ENCODE measurements at regions not wholly inside any gene's neighbourhood (a gene's known extent, or its start where the extent isn't known, plus 50 kb on each side); places are given as distances from the start of the nearest gene placed in this dataset.

GRCh38 chr7:46705386-46706255 is 784.5 kb upstream of the IGFBP3 start:
- Histone ChIP-seq H3K9me3 (ENCODE audit: control insufficient read depth in 4 of 4, low read length in 3 of 4) (no peaks in the 10 kb centered on the region), H3K4me3 (ENCODE audit: low read depth in 1 of 3, low read length in 3 of 3) (no peak overlapping the region), H3K4me1 (ENCODE audit: control insufficient read depth in 4 of 4, insufficient read depth in 4 of 4, low read length in 3 of 4) (peaks cover 2 to 20% (median 13%) of the 10 kb centered on the region in 4 donors), H3K27me3 (ENCODE audit: control insufficient read depth in 4 of 4, insufficient read depth in 4 of 4, low read length in 3 of 4) (no peaks in the 10 kb centered on the region), H3K36me3 (ENCODE audit: control insufficient read depth in 4 of 4, insufficient read depth in 3 of 4, low read depth in 1 of 4, low read length in 3 of 4) (no peaks in the 10 kb centered on the region), H3K9ac (ENCODE audit: low read depth in 1 of 2, low read length in 2 of 2) (no peak overlapping the region), H3K27ac (ENCODE audit: low read depth in 1 of 2, low read length in 2 of 2) (peak overlapping the region; percentile 34 to 39)
- 37% methylated on average over 7 of the region's 7 CpGs for WGBS
- DNase-seq (ENCODE audit: low spot score): no peak
- TF ChIP-seq RXRA (IDR thresholded peaks at IDR 0.05) (peak in 1 of 2 donors; percentile 38), GABPA (IDR thresholded peaks at IDR 0.05 in 1 of 2, conservative IDR thresholded peaks at IDR 0.05 in 1 of 2) (no peak), RAD21 (IDR thresholded peaks at IDR 0.05) (peak in 1 of 2 donors; percentile 6), FOXA1 (IDR thresholded peaks at IDR 0.05) (no peak), NR2F2 (IDR thresholded peaks at IDR 0.05) (peak; percentile 25)

- Histone ChIP-seq H3K36me3 (ENCODE audit: control insufficient read depth in 4 of 4, insufficient read depth in 3 of 4, low read depth in 1 of 4, low read length in 3 of 4) (no peaks in the 10 kb centered on the region), H3K9me3 (ENCODE audit: control insufficient read depth in 4 of 4, low read length in 3 of 4) (no peaks in the 10 kb centered on the region), H3K4me3 (ENCODE audit: low read depth in 1 of 3, low read length in 3 of 3) (no peak overlapping the region), H3K27ac (ENCODE audit: low read depth in 1 of 2, low read length in 2 of 2) (no peak overlapping the region), H3K27me3 (ENCODE audit: control insufficient read depth in 4 of 4, insufficient read depth in 4 of 4, low read length in 3 of 4) (no peaks in the 10 kb centered on the region), H3K9ac (ENCODE audit: low read depth in 1 of 2, low read length in 2 of 2) (no peak overlapping the region), H3K4me1 (ENCODE audit: control insufficient read depth in 4 of 4, insufficient read depth in 4 of 4, low read length in 3 of 4) (peaks cover 0 to 11% (median 5%) of the 10 kb centered on the region in 4 donors)
- DNase-seq (ENCODE audit: low spot score): no peak
- WGBS: 75% methylated on average over 1 of the region's 1 CpG
- TF ChIP-seq, protein P1, sequence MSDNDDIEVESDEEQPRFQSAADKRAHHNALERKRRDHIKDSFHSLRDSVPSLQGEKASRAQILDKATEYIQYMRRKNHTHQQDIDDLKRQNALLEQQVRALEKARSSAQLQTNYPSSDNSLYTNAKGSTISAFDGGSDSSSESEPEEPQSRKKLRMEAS (IDR thresholded peaks at IDR 0.05): no peak
- TF ChIP-seq NR2F2 (IDR thresholded peaks at IDR 0.05) (no peak), RXRA (IDR thresholded peaks at IDR 0.05) (no peak), FOXA2 (IDR thresholded peaks at IDR 0.05) (no peak), RAD21 (IDR thresholded peaks at IDR 0.05) (no peak), FOXA1 (IDR thresholded peaks at IDR 0.05) (no peak), EGR1 (IDR thresholded peaks at IDR 0.05; ENCODE audit: low read depth in 2 of 2) (no peak), SP1 (IDR thresholded peaks at IDR 0.05) (no peak)
These were observed 775.7 kb upstream of the IGFBP3 start for GRCh38 chr7:46696741-46697140.

DNA sequence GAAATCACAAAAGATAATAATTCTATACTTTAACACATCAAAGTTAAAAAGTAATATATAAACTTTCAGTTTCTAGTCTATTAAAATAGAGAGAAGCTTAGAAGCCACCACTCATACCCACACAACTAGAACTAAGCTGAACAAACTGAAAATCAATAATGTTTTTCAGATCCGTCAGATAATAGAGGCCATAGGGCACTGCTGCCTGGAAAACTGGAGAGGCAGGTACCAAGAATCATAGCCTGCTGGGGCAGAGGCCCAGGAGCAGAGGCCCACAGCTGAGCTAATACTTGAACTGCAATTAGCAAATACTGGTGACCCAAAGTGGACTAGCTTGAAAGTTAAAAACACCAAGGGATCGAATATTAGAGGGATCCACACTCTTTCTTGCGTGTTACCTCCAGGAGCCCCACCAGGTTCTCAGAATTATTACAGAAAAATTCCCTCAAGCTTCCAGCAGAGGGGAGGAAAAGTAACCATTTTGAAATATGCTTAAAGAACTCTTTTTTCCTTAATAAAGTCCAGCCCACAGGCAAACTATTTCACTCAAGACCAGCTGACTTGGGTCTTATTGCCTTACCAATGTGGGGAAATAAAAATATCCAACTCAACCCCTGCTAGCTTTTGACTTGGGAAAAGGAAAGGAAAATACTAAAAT is 774.1 kb upstream of the IGFBP3 start:
- no peaks in the 10 kb centered on the region for H3K27me3 ChIP-seq (ENCODE audit: control insufficient read depth in 4 of 4, insufficient read depth in 4 of 4, low read length in 3 of 4)
- peaks cover 0 to 11% (median 5%) of the 10 kb centered on the region in 4 donors for H3K4me1 ChIP-seq (ENCODE audit: control insufficient read depth in 4 of 4, insufficient read depth in 4 of 4, low read length in 3 of 4)
- H3K4me3 ChIP-seq (ENCODE audit: low read depth in 1 of 3, low read length in 3 of 3): no peak overlapping the region
- peak overlapping the region in 1 of 2 donors; percentile 20 for H3K9ac ChIP-seq (ENCODE audit: low read depth in 1 of 2, low read length in 2 of 2)
- no peaks in the 10 kb centered on the region for H3K9me3 ChIP-seq (ENCODE audit: control insufficient read depth in 4 of 4, low read length in 3 of 4)
- H3K27ac ChIP-seq (ENCODE audit: low read depth in 1 of 2, low read length in 2 of 2): peak overlapping the region in 1 of 2 donors; percentile 46
- peak; percentile 42 for DNase-seq (ENCODE audit: low spot score)
- 30% methylated on average over 3 of the region's 3 CpGs for WGBS
- no peaks in the 10 kb centered on the region for H3K36me3 ChIP-seq (ENCODE audit: control insufficient read depth in 4 of 4, insufficient read depth in 3 of 4, low read depth in 1 of 4, low read length in 3 of 4)
- TF ChIP-seq HNF4G (IDR thresholded peaks at IDR 0.05): peak; percentile 59
- TF ChIP-seq NR2F2 (IDR thresholded peaks at IDR 0.05): peak; percentile 83
- peak; percentile 65 to 71 for TF ChIP-seq RAD21 (IDR thresholded peaks at IDR 0.05)
- TF ChIP-seq TAF1 (conservative IDR thresholded peaks at IDR 0.05): no peak
- peak; percentile 60 for TF ChIP-seq REST (IDR thresholded peaks at IDR 0.05)
- peak; percentile 86 to 89 for TF ChIP-seq HNF4A (conservative IDR thresholded peaks at IDR 0.05)
- peak; percentile 41 for TF ChIP-seq FOXA2 (IDR thresholded peaks at IDR 0.05)
- TF ChIP-seq EGR1 (IDR thresholded peaks at IDR 0.05; ENCODE audit: low read depth in 2 of 2): peak in 1 of 2 donors; percentile 36
- TF ChIP-seq YY1 (IDR thresholded peaks at IDR 0.05): peak; percentile 86
- peak; percentile 85 for TF ChIP-seq ZBTB33 (IDR thresholded peaks at IDR 0.05)
- TF ChIP-seq CTCF (IDR thresholded peaks at IDR 0.05; ENCODE audit: low read depth, low read length, missing input control): no peak
- TF ChIP-seq RXRA (IDR thresholded peaks at IDR 0.05): peak; percentile 87
- peak; percentile 48 for TF ChIP-seq FOXA1 (IDR thresholded peaks at IDR 0.05)
- TF ChIP-seq SP1 (IDR thresholded peaks at IDR 0.05): peak; percentile 81
- peak; percentile 45 to 81 for TF ChIP-seq JUND (IDR thresholded peaks at IDR 0.05)
- peak; percentile 36 for TF ChIP-seq ATF3 (IDR thresholded peaks at IDR 0.05)

Data from liver (tissue), 8 donors.